Parathyroid adenoma (tissue), 2 donors: ENCODE measurements at regions not wholly inside any gene's neighbourhood (a gene's known extent, or its start where the extent isn't known, plus 50 kb on each side); places are given as distances from the start of the nearest gene placed in this dataset.

Experiments used
- H2AFZ ChIP-seq: fragments of 300-600 bp; sonication (generic); one replicate; pipeline ENCODE4 v1.7.0; 2017; ENCODE audit warnings: antibody characterized with exemption, mild to moderate bottlenecking
- H3K27ac ChIP-seq: fragments of 300-600 bp; sonication (generic); one replicate; pipeline ENCODE4 v1.7.0; 2017
- H3K27me3 ChIP-seq: fragments of 300-600 bp; sonication (generic); one replicate; pipeline ENCODE4 v1.7.0; 2017; ENCODE audit warnings: low read length; ENCODE audit not compliant: control insufficient read depth, insufficient read depth
- H3K36me3 ChIP-seq: fragments of 300-600 bp; sonication (generic); one replicate; pipeline ENCODE4 v1.7.0; 2017; ENCODE audit warnings: low read length; ENCODE audit not compliant: control insufficient read depth, insufficient read depth
- H3K4me1 ChIP-seq: fragments of 300-600 bp; sonication (generic); one replicate; pipeline ENCODE4 v1.7.0; 2017; ENCODE audit warnings: control low read depth
- H3K4me2 ChIP-seq: fragments of 300-600 bp; sonication (generic); one replicate; pipeline ENCODE4 v1.7.0; 2017; ENCODE audit warnings: low read length
- H3K4me3 ChIP-seq: fragments of 300-600 bp; sonication (generic); one replicate; pipeline ENCODE4 v1.7.0; 2017; ENCODE audit warnings: low read depth, low read length
- H3K79me2 ChIP-seq: fragments of 300-600 bp; sonication (generic); one replicate; pipeline ENCODE4 v1.7.0; 2017; ENCODE audit warnings: control low read depth
- H3K9ac ChIP-seq: fragments of 300-600 bp; sonication (generic); one replicate; pipeline ENCODE4 v1.7.0; 2017; ENCODE audit warnings: mild to moderate bottlenecking
- H3K9me3 ChIP-seq: fragments of 300-600 bp; sonication (generic); one replicate; pipeline ENCODE4 v1.7.0; 2017; ENCODE audit warnings: low read length; ENCODE audit not compliant: control insufficient read depth
- TF ChIP-seq, protein P1 (sequence below): fragments of 300-600 bp; sonication (generic); IDR thresholded peaks from one replicate; pipeline ENCODE4 v1.7.0; 2017; ENCODE audit warnings: antibody characterized with exemption, mild to moderate bottlenecking
- donor health status: primary hyperparathyroidism.

- Histone ChIP-seq H3K9me3 (no peaks in the 10 kb centered on the region), H3K4me3 (no peak overlapping the region), H3K4me2 (no peak overlapping the region), H3K9ac (no peak overlapping the region), H3K79me2 (no peaks in the 10 kb centered on the region), H3K27ac (no peak overlapping the region), H3K4me1 (no peaks in the 10 kb centered on the region), H3K36me3 (no peaks in the 10 kb centered on the region), H3K27me3 (no peaks in the 10 kb centered on the region), H2AFZ (no peak overlapping the region)
- TF ChIP-seq, protein P1, sequence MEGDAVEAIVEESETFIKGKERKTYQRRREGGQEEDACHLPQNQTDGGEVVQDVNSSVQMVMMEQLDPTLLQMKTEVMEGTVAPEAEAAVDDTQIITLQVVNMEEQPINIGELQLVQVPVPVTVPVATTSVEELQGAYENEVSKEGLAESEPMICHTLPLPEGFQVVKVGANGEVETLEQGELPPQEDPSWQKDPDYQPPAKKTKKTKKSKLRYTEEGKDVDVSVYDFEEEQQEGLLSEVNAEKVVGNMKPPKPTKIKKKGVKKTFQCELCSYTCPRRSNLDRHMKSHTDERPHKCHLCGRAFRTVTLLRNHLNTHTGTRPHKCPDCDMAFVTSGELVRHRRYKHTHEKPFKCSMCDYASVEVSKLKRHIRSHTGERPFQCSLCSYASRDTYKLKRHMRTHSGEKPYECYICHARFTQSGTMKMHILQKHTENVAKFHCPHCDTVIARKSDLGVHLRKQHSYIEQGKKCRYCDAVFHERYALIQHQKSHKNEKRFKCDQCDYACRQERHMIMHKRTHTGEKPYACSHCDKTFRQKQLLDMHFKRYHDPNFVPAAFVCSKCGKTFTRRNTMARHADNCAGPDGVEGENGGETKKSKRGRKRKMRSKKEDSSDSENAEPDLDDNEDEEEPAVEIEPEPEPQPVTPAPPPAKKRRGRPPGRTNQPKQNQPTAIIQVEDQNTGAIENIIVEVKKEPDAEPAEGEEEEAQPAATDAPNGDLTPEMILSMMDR: no peak
Observed at GRCh38 chr21:35720208-35720731, 340.1 kb downstream of the SETD4 start.

DNA sequence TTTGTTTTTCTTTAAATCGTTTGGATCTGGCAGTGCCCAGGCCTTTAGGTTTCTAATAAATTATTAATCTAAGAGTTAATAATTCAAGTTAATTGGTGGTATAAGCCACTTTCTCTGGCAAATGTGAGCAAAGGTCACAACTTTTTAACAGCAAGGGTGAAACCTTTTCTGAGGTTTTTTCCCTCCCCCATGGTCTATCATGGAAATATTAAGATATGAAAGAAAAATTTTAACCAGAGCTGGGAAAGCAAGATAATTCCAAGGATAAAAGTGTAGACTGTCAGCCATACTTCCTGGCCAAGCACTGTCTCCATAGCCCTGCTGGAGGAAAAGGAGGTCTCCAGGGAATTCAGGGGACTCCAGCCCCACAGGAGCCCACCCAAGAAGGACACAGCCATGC, 341.2 kb downstream of the SETD4 start:
- no peaks in the 10 kb centered on the region for H3K9me3 ChIP-seq
- no peaks in the 10 kb centered on the region for H3K36me3 ChIP-seq
- H3K4me1 ChIP-seq: no peaks in the 10 kb centered on the region
- H3K4me2 ChIP-seq: no peak overlapping the region
- H3K27ac ChIP-seq: no peak overlapping the region
- no peaks in the 10 kb centered on the region for H3K79me2 ChIP-seq
- no peaks in the 10 kb centered on the region for H3K27me3 ChIP-seq
- no peak overlapping the region for H2AFZ ChIP-seq
- H3K4me3 ChIP-seq: no peak overlapping the region
- TF ChIP-seq, protein P1: no peak
- no peak overlapping the region for H3K9ac ChIP-seq

DNA sequence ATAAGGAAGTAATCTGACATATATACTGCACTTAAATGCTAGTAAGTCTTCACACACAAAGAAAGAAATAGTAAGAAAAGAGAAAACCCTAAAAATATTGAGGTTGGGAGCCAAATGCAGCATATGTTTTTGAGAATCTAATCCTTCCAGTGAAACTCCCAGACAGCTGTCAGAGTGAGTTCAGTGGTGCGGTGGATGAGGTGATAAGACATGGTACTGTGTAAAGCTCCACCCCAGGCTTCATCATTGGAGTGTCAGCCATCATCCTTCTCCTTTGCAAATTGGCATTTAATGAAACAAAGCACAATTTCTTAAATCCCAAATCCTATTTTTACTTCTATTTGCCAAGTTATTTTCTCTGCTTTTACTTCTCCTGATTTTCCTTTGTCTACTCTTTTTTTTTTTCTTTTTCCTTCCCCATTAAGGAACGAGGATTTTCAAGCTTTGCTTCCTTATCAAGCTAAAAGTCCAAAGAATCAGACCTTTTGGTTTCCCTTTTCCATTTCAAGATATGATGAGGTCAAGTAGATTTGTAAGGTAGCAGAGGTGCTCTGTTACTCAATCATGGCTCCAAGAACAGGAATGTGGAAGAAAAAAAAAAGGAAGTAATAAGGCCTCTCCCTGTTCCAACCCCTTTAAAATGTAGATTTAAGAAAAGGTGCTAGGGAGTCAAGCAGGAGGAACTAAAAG, 343.3 kb downstream of the SETD4 start:
- Histone ChIP-seq H3K36me3 (no peaks in the 10 kb centered on the region), H2AFZ (no peak overlapping the region), H3K27ac (no peak overlapping the region), H3K4me3 (no peak overlapping the region), H3K4me2 (no peak overlapping the region), H3K27me3 (no peaks in the 10 kb centered on the region), H3K9ac (no peak overlapping the region), H3K4me1 (no peaks in the 10 kb centered on the region), H3K9me3 (no peaks in the 10 kb centered on the region), H3K79me2 (no peaks in the 10 kb centered on the region)
- TF ChIP-seq, protein P1: no peak

GRCh38 chr21:35713914-35714313, 346.4 kb downstream of the SETD4 start:
- TF ChIP-seq, protein P1: no peak
- no peaks in the 10 kb centered on the region for H3K27me3 ChIP-seq
- no peaks in the 10 kb centered on the region for H3K4me1 ChIP-seq

DNA sequence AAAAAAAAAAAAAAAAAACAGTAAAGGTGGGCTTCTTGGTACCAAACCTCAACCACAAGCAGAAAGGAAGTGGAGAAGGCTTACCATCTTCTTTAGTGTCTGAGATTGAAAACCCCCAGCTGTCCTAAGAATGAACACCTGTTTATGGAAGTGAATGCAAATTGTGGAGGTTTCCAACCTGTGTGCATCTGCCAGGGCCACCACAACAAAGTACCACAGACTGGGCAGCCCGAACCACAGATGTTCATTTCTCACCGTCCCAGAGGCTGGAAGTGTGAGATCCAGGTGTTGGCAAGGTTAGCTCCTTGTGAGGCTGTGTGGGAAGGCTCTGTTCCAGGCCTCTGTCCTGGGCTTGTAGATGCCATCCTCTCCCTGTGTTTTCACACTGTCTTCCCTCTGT, 348.7 kb downstream of the SETD4 start:
- Histone ChIP-seq H3K79me2 (no peaks in the 10 kb centered on the region), H3K4me3 (no peak overlapping the region), H3K36me3 (no peaks in the 10 kb centered on the region), H3K9ac (no peak overlapping the region), H3K9me3 (no peaks in the 10 kb centered on the region), H3K4me1 (no peaks in the 10 kb centered on the region), H3K27ac (no peak overlapping the region), H2AFZ (no peak overlapping the region), H3K27me3 (no peaks in the 10 kb centered on the region), H3K4me2 (no peak overlapping the region)
- TF ChIP-seq, protein P1: no peak

More at GRCh38 chr21:35713914-35714313, 346.4 kb downstream of the SETD4 start:
- Histone ChIP-seq H3K27ac (no peak overlapping the region), H3K79me2 (no peaks in the 10 kb centered on the region), H3K36me3 (no peaks in the 10 kb centered on the region), H3K4me2 (no peak overlapping the region), H2AFZ (no peak overlapping the region), H3K4me3 (no peak overlapping the region), H3K9ac (no peak overlapping the region), H3K9me3 (no peaks in the 10 kb centered on the region)
